ENCODE measurements at regions not wholly inside any gene's neighbourhood (a gene's known extent, or its start where the extent isn't known, plus 50 kb on each side); places are given as distances from the start of the nearest gene placed in this dataset.

- H3K4me1 ChIP-seq (ENCODE audit: insufficient read depth, low read length): no peaks in the 10 kb centered on the region
- H3K9me3 Mint-ChIP-seq: no peaks in the 10 kb centered on the region
- H3K9me3 ChIP-seq (ENCODE audit: control insufficient read depth in 1 of 2, insufficient read depth in 1 of 2, low read length in 2 of 2): no peaks in the 10 kb centered on the region
- no peaks in the 10 kb centered on the region for H3K36me3 Mint-ChIP-seq (ENCODE audit: low read depth)
- no peak overlapping the region for H3K27ac Mint-ChIP-seq
- intact Hi-C loops (cut with DNase I, micrococcal nuclease): no loop called here
- no peak overlapping the region for H3K4me3 Mint-ChIP-seq
- peaks cover 0 to 2% of the 10 kb centered on the region in 2 experiments for H3K27me3 ChIP-seq (ENCODE audit: control insufficient read depth in 1 of 2, insufficient read depth in 2 of 2, low read length in 2 of 2)
- DNase-seq (no peak), ATAC-seq (ENCODE audit: poor library complexity) (no peak)
- no peaks in the 10 kb centered on the region for H3K4me1 Mint-ChIP-seq (ENCODE audit: low read depth)
- TF ChIP-seq, protein P1, sequence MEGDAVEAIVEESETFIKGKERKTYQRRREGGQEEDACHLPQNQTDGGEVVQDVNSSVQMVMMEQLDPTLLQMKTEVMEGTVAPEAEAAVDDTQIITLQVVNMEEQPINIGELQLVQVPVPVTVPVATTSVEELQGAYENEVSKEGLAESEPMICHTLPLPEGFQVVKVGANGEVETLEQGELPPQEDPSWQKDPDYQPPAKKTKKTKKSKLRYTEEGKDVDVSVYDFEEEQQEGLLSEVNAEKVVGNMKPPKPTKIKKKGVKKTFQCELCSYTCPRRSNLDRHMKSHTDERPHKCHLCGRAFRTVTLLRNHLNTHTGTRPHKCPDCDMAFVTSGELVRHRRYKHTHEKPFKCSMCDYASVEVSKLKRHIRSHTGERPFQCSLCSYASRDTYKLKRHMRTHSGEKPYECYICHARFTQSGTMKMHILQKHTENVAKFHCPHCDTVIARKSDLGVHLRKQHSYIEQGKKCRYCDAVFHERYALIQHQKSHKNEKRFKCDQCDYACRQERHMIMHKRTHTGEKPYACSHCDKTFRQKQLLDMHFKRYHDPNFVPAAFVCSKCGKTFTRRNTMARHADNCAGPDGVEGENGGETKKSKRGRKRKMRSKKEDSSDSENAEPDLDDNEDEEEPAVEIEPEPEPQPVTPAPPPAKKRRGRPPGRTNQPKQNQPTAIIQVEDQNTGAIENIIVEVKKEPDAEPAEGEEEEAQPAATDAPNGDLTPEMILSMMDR (IDR thresholded peaks at IDR 0.05): no peak
- H3K4me3 ChIP-seq (ENCODE audit: low read length): no peak overlapping the region
- POLR2A ChIA-PET: no interaction called here
- peaks cover 20% of the 10 kb centered on the region for H3K27me3 Mint-ChIP-seq
- CTCF ChIA-PET: no interaction called here
- H3K36me3 ChIP-seq (ENCODE audit: insufficient read depth, low read length): no peaks in the 10 kb centered on the region
- no peak overlapping the region for H3K27ac ChIP-seq (ENCODE audit: low read depth in 1 of 2, low read length in 2 of 2)
Observed at GRCh38 chr10:14438576-14438975, 107.9 kb upstream of the FRMD4A start.

- intact Hi-C loops (cut with DNase I, micrococcal nuclease): no loop called here
- H3K4me3 Mint-ChIP-seq: no peak overlapping the region
- ChIA-PET CTCF (no interaction called here), POLR2A (no interaction called here)
- no peak overlapping the region for H3K27ac Mint-ChIP-seq
- Histone ChIP-seq H3K9me3 (ENCODE audit: control insufficient read depth in 1 of 2, insufficient read depth in 1 of 2, low read length in 2 of 2) (no peaks in the 10 kb centered on the region), H3K36me3 (ENCODE audit: insufficient read depth, low read length) (no peaks in the 10 kb centered on the region), H3K4me1 (ENCODE audit: insufficient read depth, low read length) (no peaks in the 10 kb centered on the region), H3K27me3 (ENCODE audit: control insufficient read depth in 1 of 2, insufficient read depth in 2 of 2, low read length in 2 of 2) (peaks cover 0 to 2% of the 10 kb centered on the region in 2 experiments), H3K4me3 (ENCODE audit: low read length) (no peak overlapping the region), H3K27ac (ENCODE audit: low read depth in 1 of 2, low read length in 2 of 2) (no peak overlapping the region)
- ATAC-seq (ENCODE audit: poor library complexity) (no peak), DNase-seq (peak in 1 of 14 experiments; percentile 4)
- no peaks in the 10 kb centered on the region for H3K36me3 Mint-ChIP-seq (ENCODE audit: low read depth)
- no peaks in the 10 kb centered on the region for H3K9me3 Mint-ChIP-seq
- H3K27me3 Mint-ChIP-seq: peaks cover 20% of the 10 kb centered on the region
- H3K4me1 Mint-ChIP-seq (ENCODE audit: low read depth): no peaks in the 10 kb centered on the region
- TF ChIP-seq, protein P1 (IDR thresholded peaks at IDR 0.05): no peak
Observed at GRCh38 chr10:14438057-14438456, 107.3 kb upstream of the FRMD4A start.

- DNase-seq (no peak), ATAC-seq (ENCODE audit: poor library complexity) (no peak)
- no peak overlapping the region for H3K4me3 ChIP-seq (ENCODE audit: low read length)
- no peaks in the 10 kb centered on the region for H3K36me3 ChIP-seq (ENCODE audit: insufficient read depth, low read length)
- H3K4me1 ChIP-seq (ENCODE audit: insufficient read depth, low read length): no peaks in the 10 kb centered on the region
- no peaks in the 10 kb centered on the region for H3K9me3 ChIP-seq (ENCODE audit: control insufficient read depth in 1 of 2, insufficient read depth in 1 of 2, low read length in 2 of 2)
- POLR2A ChIA-PET: no interaction called here
- H3K4me1 Mint-ChIP-seq (ENCODE audit: low read depth): no peaks in the 10 kb centered on the region
- no peak overlapping the region for H3K27ac ChIP-seq (ENCODE audit: low read depth in 1 of 2, low read length in 2 of 2)
- no peaks in the 10 kb centered on the region for H3K36me3 Mint-ChIP-seq (ENCODE audit: low read depth)
- no peak overlapping the region for H3K27ac Mint-ChIP-seq
- CTCF ChIA-PET: no interaction called here
- no peak overlapping the region for H3K4me3 Mint-ChIP-seq
- H3K27me3 ChIP-seq (ENCODE audit: control insufficient read depth in 1 of 2, insufficient read depth in 2 of 2, low read length in 2 of 2): peaks cover 0 to 2% of the 10 kb centered on the region in 2 experiments
- H3K27me3 Mint-ChIP-seq: peaks cover 12% of the 10 kb centered on the region
- TF ChIP-seq, protein P1 (IDR thresholded peaks at IDR 0.05): no peak
- no peaks in the 10 kb centered on the region for H3K9me3 Mint-ChIP-seq
- intact Hi-C loops (cut with DNase I, micrococcal nuclease): no loop called here
Observed at GRCh38 chr10:14435976-14436632, 105.4 kb upstream of the FRMD4A start.

Measured in CD4-positive, alpha-beta T cell (primary cell).